ENCODE measurements at regions not wholly inside any gene's neighbourhood (a gene's known extent, or its start where the extent isn't known, plus 50 kb on each side); places are given as distances from the start of the nearest gene placed in this dataset.
A peak's percentile ranks its signal among the peaks of the same experiment; 100 is the strongest.

DNA sequence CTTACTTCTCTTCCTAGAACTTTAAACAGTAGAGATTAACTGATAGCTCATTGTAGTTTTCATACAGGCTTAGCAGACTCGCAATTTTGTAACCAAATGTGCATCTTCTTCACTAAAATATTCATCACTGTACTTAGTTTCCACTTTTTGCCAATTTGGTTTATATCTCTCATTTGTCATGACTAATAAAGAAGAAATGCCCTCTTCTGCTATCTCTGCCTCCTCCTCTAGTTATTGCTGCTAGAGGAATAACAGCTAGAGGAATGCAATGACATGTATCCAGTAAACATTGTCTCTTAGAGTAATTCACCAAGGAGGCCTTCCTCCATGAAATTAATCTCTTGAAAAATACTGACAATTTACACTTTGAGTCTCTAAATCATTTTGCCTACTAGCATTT is 115.5 kb upstream of the COX10 start:
- TF ChIP-seq, protein P1, sequence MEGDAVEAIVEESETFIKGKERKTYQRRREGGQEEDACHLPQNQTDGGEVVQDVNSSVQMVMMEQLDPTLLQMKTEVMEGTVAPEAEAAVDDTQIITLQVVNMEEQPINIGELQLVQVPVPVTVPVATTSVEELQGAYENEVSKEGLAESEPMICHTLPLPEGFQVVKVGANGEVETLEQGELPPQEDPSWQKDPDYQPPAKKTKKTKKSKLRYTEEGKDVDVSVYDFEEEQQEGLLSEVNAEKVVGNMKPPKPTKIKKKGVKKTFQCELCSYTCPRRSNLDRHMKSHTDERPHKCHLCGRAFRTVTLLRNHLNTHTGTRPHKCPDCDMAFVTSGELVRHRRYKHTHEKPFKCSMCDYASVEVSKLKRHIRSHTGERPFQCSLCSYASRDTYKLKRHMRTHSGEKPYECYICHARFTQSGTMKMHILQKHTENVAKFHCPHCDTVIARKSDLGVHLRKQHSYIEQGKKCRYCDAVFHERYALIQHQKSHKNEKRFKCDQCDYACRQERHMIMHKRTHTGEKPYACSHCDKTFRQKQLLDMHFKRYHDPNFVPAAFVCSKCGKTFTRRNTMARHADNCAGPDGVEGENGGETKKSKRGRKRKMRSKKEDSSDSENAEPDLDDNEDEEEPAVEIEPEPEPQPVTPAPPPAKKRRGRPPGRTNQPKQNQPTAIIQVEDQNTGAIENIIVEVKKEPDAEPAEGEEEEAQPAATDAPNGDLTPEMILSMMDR (IDR thresholded peaks at IDR 0.05; ENCODE audit: unreplicated experiment): no peak
- H3K27me3 Mint-ChIP-seq (ENCODE audit: low read depth): no peaks in the 10 kb centered on the region
- H3K9me3 Mint-ChIP-seq: peaks cover 5% of the 10 kb centered on the region
- no peak overlapping the region for H3K4me3 Mint-ChIP-seq
- no peak for DNase-seq (ENCODE audit: low spot score in 2 of 2, unreplicated experiment in 2 of 2)
- H3K27ac Mint-ChIP-seq: no peak overlapping the region
- H3K4me1 Mint-ChIP-seq: peaks cover 21% of the 10 kb centered on the region
- H3K36me3 Mint-ChIP-seq: peaks cover 4% of the 10 kb centered on the region

- Mint-ChIP-seq H3K4me3 (no peak overlapping the region), H3K27me3 (ENCODE audit: low read depth) (no peaks in the 10 kb centered on the region), H3K9me3 (peaks cover 8% of the 10 kb centered on the region), H3K27ac (peak overlapping the region; percentile 31), H3K4me1 (peaks cover 19% of the 10 kb centered on the region), H3K36me3 (peaks cover 4% of the 10 kb centered on the region)
- DNase-seq (ENCODE audit: low spot score in 2 of 2, unreplicated experiment in 2 of 2): no peak
- TF ChIP-seq, protein P1 (IDR thresholded peaks at IDR 0.05; ENCODE audit: unreplicated experiment): no peak
Observed at GRCh38 chr17:13957636-13958035, 111.7 kb upstream of the COX10 start.

- Mint-ChIP-seq H3K4me1 (peaks cover 19% of the 10 kb centered on the region), H3K9me3 (peaks cover 10% of the 10 kb centered on the region), H3K27me3 (ENCODE audit: low read depth) (no peaks in the 10 kb centered on the region), H3K36me3 (peaks cover 6% of the 10 kb centered on the region), H3K27ac (no peak overlapping the region), H3K4me3 (no peak overlapping the region)
- TF ChIP-seq, protein P1 (IDR thresholded peaks at IDR 0.05; ENCODE audit: unreplicated experiment): no peak
- DNase-seq (ENCODE audit: low spot score in 2 of 2, unreplicated experiment in 2 of 2): no peak
Observed at GRCh38 chr17:13958773-13959172, 110.5 kb upstream of the COX10 start.

- peaks cover 4% of the 10 kb centered on the region for H3K27me3 Mint-ChIP-seq (ENCODE audit: low read depth)
- H3K4me3 Mint-ChIP-seq: no peak overlapping the region
- DNase-seq (ENCODE audit: low spot score in 2 of 2, unreplicated experiment in 2 of 2): no peak
- no peak overlapping the region for H3K27ac Mint-ChIP-seq
- peaks cover 2% of the 10 kb centered on the region for H3K36me3 Mint-ChIP-seq
- peaks cover 6% of the 10 kb centered on the region for H3K9me3 Mint-ChIP-seq
- TF ChIP-seq, protein P1 (IDR thresholded peaks at IDR 0.05; ENCODE audit: unreplicated experiment): no peak
- peaks cover 19% of the 10 kb centered on the region for H3K4me1 Mint-ChIP-seq
Observed at GRCh38 chr17:13961265-13961664, 108.0 kb upstream of the COX10 start.

DNA sequence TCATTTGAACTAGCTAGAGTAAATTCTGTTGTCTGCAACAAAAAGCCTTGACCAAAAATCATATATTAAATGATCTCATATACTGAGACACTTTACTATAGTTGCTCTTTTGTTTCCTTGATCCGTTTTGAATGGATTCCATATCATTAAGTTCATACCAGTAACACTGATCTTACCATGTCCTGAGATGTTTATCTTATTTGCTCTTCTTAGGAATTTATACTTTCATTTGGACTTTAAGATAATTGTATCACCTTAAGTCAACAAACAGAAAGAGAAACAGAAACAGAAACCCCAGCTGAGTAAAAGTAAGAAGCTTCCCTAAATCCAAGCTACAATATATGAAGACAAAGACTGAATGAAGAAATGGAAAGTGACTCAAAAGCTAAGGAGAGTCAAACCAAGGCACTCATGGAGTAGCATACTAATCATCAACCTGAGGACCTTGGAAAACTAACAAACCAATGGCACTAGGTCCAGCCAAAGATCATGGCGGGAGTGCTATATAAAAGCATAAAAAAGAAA is 106.5 kb upstream of the COX10 start:
- Mint-ChIP-seq H3K27me3 (ENCODE audit: low read depth) (peaks cover 4% of the 10 kb centered on the region), H3K4me3 (no peak overlapping the region), H3K9me3 (peaks cover 6% of the 10 kb centered on the region), H3K27ac (no peak overlapping the region), H3K4me1 (peaks cover 10% of the 10 kb centered on the region), H3K36me3 (peaks cover 2% of the 10 kb centered on the region)
- TF ChIP-seq, protein P1 (IDR thresholded peaks at IDR 0.05; ENCODE audit: unreplicated experiment): no peak
- DNase-seq (ENCODE audit: low spot score in 2 of 2, unreplicated experiment in 2 of 2): no peak

DNA sequence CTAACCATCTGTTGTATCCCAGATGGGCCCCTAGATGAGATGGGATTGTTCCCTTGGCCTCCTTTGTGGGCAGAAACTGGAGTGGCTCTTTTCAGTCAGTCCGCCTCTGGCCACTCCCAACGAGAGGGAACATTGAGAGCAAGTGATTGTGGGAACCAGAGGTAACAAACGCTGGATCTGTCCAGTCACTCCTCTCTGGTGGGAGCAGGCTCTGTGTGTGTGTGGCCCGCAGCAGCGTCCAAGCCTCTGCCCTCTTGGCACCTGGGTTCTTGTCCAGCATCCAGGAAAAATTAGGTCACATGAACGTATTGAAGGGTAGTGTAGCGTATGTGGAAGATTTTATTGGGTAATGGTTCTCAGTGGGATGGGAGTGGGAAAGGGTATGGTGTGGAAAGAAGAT is 101.9 kb upstream of the COX10 start:
- Mint-ChIP-seq H3K4me1 (peaks cover 17% of the 10 kb centered on the region), H3K27ac (no peak overlapping the region), H3K4me3 (no peak overlapping the region), H3K9me3 (peaks cover 5% of the 10 kb centered on the region), H3K27me3 (ENCODE audit: low read depth) (peaks cover 4% of the 10 kb centered on the region), H3K36me3 (peaks cover 2% of the 10 kb centered on the region)
- TF ChIP-seq, protein P1 (IDR thresholded peaks at IDR 0.05; ENCODE audit: unreplicated experiment): no peak
- no peak for DNase-seq (ENCODE audit: low spot score in 2 of 2, unreplicated experiment in 2 of 2)

All from mesothelial cell of epicardium (in vitro differentiated cells).